ENCODE measurements at regions not wholly inside any gene's neighbourhood (a gene's known extent, or its start where the extent isn't known, plus 50 kb on each side); places are given as distances from the start of the nearest gene placed in this dataset.

DNA sequence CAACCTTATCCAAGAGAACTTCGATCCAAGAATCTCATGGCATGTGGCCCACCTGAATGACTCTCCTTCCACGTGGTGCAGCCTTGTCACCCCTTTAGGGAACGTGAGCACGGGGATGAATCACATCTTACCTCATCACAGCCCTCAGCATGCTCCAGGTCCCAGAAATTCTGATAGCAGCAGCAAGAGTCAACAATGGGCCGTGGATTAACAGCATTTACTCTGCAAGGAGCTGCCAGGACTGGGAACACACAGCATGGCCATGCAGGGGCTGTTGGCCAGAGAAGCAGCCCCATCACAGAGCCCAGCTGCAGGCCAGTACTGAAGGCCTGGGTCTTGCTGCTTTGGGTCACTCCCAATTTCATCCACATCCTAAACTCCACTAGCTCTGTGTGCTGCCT is 150.4 kb downstream of the C5orf15 start:
- Histone ChIP-seq H3K36me3 (ENCODE audit: control insufficient read depth in 2 of 2, extremely low read depth in 1 of 2, insufficient read depth in 2 of 2, low read length in 2 of 2) (no peaks in the 10 kb centered on the region), H3K4me3 (ENCODE audit: control insufficient read depth in 2 of 3, extremely low read depth in 1 of 3, insufficient read depth in 2 of 3, low read depth in 1 of 3, low read length in 3 of 3) (no peak overlapping the region), H3K9ac (ENCODE audit: control insufficient read depth, extremely low read depth, insufficient read depth, low read length) (no peak overlapping the region), H4K20me1 (ENCODE audit: control insufficient read depth, extremely low read depth, insufficient read depth, low read length) (no peaks in the 10 kb centered on the region), H3K79me2 (ENCODE audit: control insufficient read depth, insufficient read depth, low read length) (no peaks in the 10 kb centered on the region), H2AFZ (ENCODE audit: control insufficient read depth, low read length) (no peak overlapping the region), H3K9me3 (ENCODE audit: control insufficient read depth, low read depth, low read length) (no peaks in the 10 kb centered on the region), H3K9me1 (ENCODE audit: control insufficient read depth, extremely low read depth, insufficient read depth, low read length) (peaks cover 5% of the 10 kb centered on the region), H3K4me2 (ENCODE audit: control insufficient read depth, extremely low read depth, insufficient read depth, low read depth, low read length) (no peak overlapping the region), H3K27ac (ENCODE audit: control insufficient read depth, insufficient read depth, low read length) (no peak overlapping the region), H3K27me3 (ENCODE audit: control insufficient read depth, extremely low read depth, insufficient read depth, low read length) (peaks cover 12% of the 10 kb centered on the region), H3K4me1 (ENCODE audit: control insufficient read depth, extremely low read depth, insufficient read depth, low read length) (peaks cover 26% of the 10 kb centered on the region)
- FAIRE-seq (peak; percentile 76), DNase-seq (ENCODE audit: low read depth, low spot score) (no peak)
- dilution Hi-C loops (cut with MboI; ENCODE audit: extremely low pct_ligation_motif_present, low sequenced_read_pairs), result no loop called here
- TF ChIP-seq, protein P1, sequence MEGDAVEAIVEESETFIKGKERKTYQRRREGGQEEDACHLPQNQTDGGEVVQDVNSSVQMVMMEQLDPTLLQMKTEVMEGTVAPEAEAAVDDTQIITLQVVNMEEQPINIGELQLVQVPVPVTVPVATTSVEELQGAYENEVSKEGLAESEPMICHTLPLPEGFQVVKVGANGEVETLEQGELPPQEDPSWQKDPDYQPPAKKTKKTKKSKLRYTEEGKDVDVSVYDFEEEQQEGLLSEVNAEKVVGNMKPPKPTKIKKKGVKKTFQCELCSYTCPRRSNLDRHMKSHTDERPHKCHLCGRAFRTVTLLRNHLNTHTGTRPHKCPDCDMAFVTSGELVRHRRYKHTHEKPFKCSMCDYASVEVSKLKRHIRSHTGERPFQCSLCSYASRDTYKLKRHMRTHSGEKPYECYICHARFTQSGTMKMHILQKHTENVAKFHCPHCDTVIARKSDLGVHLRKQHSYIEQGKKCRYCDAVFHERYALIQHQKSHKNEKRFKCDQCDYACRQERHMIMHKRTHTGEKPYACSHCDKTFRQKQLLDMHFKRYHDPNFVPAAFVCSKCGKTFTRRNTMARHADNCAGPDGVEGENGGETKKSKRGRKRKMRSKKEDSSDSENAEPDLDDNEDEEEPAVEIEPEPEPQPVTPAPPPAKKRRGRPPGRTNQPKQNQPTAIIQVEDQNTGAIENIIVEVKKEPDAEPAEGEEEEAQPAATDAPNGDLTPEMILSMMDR (optimal IDR thresholded peaks at IDR 0.05 in 1 of 3, IDR thresholded peaks at IDR 0.05 in 1 of 3, conservative IDR thresholded peaks at IDR 0.05 in 1 of 3; ENCODE audit: extremely low read depth in 1 of 3, insufficient read depth in 2 of 3, low read length in 3 of 3), result no peak
- no peak for TF ChIP-seq EZH2 (IDR thresholded peaks at IDR 0.05; ENCODE audit: low read length)

DNA sequence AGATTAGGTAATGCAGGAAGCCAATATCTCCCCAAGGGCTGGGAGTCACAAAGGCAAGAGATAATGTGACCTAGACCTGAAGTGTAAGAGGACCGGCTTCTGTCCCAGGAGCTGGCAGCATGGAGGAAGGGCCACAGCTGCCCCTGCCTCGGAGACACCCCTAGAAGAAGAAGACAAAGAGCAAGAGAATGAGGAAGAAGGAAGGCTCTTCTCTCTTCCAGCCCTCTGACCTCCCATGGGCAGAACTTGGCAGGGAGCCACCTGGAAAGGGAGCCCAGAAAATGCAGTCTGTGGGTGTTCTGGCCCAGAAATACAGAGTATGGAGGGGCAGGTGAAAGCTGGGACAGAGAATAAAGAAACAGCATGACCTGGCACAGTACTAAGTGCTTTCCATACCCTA is 151.0 kb downstream of the C5orf15 start:
- Histone ChIP-seq H3K9ac (ENCODE audit: control insufficient read depth, extremely low read depth, insufficient read depth, low read length) (no peak overlapping the region), H3K4me3 (ENCODE audit: control insufficient read depth in 2 of 3, extremely low read depth in 1 of 3, insufficient read depth in 2 of 3, low read depth in 1 of 3, low read length in 3 of 3) (no peak overlapping the region), H3K79me2 (ENCODE audit: control insufficient read depth, insufficient read depth, low read length) (no peaks in the 10 kb centered on the region), H3K9me3 (ENCODE audit: control insufficient read depth, low read depth, low read length) (no peaks in the 10 kb centered on the region), H3K36me3 (ENCODE audit: control insufficient read depth in 2 of 2, extremely low read depth in 1 of 2, insufficient read depth in 2 of 2, low read length in 2 of 2) (no peaks in the 10 kb centered on the region), H3K4me2 (ENCODE audit: control insufficient read depth, extremely low read depth, insufficient read depth, low read depth, low read length) (no peak overlapping the region), H3K27ac (ENCODE audit: control insufficient read depth, insufficient read depth, low read length) (no peak overlapping the region), H2AFZ (ENCODE audit: control insufficient read depth, low read length) (no peak overlapping the region), H3K27me3 (ENCODE audit: control insufficient read depth, extremely low read depth, insufficient read depth, low read length) (peaks cover 12% of the 10 kb centered on the region), H3K9me1 (ENCODE audit: control insufficient read depth, extremely low read depth, insufficient read depth, low read length) (peaks cover 5% of the 10 kb centered on the region), H3K4me1 (ENCODE audit: control insufficient read depth, extremely low read depth, insufficient read depth, low read length) (peaks cover 26% of the 10 kb centered on the region), H4K20me1 (ENCODE audit: control insufficient read depth, extremely low read depth, insufficient read depth, low read length) (no peaks in the 10 kb centered on the region)
- TF ChIP-seq EZH2 (IDR thresholded peaks at IDR 0.05; ENCODE audit: low read length), result no peak
- TF ChIP-seq, protein P1 (optimal IDR thresholded peaks at IDR 0.05 in 1 of 3, IDR thresholded peaks at IDR 0.05 in 1 of 3, conservative IDR thresholded peaks at IDR 0.05 in 1 of 3; ENCODE audit: extremely low read depth in 1 of 3, insufficient read depth in 2 of 3, low read length in 3 of 3), result no peak
- DNase-seq (ENCODE audit: low read depth, low spot score) (no peak), FAIRE-seq (no peak)
- dilution Hi-C loops (cut with MboI; ENCODE audit: extremely low pct_ligation_motif_present, low sequenced_read_pairs), result no loop called here
